IMR-90 (cell line): ENCODE measurements at regions not wholly inside any gene's neighbourhood (a gene's known extent, or its start where the extent isn't known, plus 50 kb on each side); places are given as distances from the start of the nearest gene placed in this dataset.

Experiments
- BHLHE40 ChIP-seq: fragments of 150-350 bp; IDR thresholded peaks from 2 replicates; pipeline ENCODE4 v1.6.1; 2016; ENCODE audit warnings: mild to moderate bottlenecking, low read depth, low read length
- CEBPB ChIP-seq: IDR thresholded peaks from 2 replicates; pipeline ENCODE4 v1.6.1; 2012; ENCODE audit warnings: low read depth, low read length, improper control_type of control experiment
- CHD1 ChIP-seq: IDR thresholded peaks from 2 replicates; pipeline ENCODE4 v1.6.1; 2012; ENCODE audit warnings: low read depth, low read length, improper control_type of control experiment
- MAFK ChIP-seq: IDR thresholded peaks from 2 replicates; pipeline ENCODE4 v1.6.1; 2012; ENCODE audit warnings: low read depth, low read length, improper control_type of control experiment
- MAZ ChIP-seq: IDR thresholded peaks from 2 replicates; pipeline ENCODE4 v1.6.1; 2012; ENCODE audit warnings: low read depth, mild to moderate bottlenecking, low read length, improper control_type of control experiment, moderate library complexity, borderline replicate concordance
- MXI1 ChIP-seq: IDR thresholded peaks from 2 replicates; pipeline ENCODE4 v1.6.1; 2012; ENCODE audit warnings: low read depth, mild to moderate bottlenecking, low read length, moderate library complexity, borderline replicate concordance
- POLR2A ChIP-seq: IDR thresholded peaks from 2 replicates; pipeline ENCODE4 v1.6.1; 2012; ENCODE audit warnings: mild to moderate bottlenecking, low read depth, low read length
- RAD21 ChIP-seq: IDR thresholded peaks from 2 replicates; pipeline ENCODE4 v1.6.1; 2012; ENCODE audit warnings: low read length, improper control_type of control experiment
- RCOR1 ChIP-seq: IDR thresholded peaks from 2 replicates; pipeline ENCODE4 v1.6.1; 2012; ENCODE audit warnings: mild to moderate bottlenecking, low read length, improper control_type of control experiment; ENCODE audit not compliant: insufficient replicate concordance
- SMC3 ChIP-seq: fragments of 150-350 bp; IDR thresholded peaks from 2 replicates; pipeline ENCODE4 v1.6.1; 2016; ENCODE audit warnings: low read depth, mild to moderate bottlenecking, antibody characterized with exemption, low read length, moderate library complexity
- TF ChIP-seq, protein P1 (sequence below): conservative IDR thresholded peaks from 2 replicates; pipeline ENCODE4 v1.5.1; 2012; ENCODE audit warnings: mild to moderate bottlenecking, low read depth, low read length, improper control_type of control experiment
- TF ChIP-seq, protein P2 (sequence below): fragments of 150-350 bp; IDR thresholded peaks from 2 replicates; pipeline ENCODE4 v1.6.1; 2017; ENCODE audit warnings: mild to moderate bottlenecking, antibody characterized with exemption, low read length, low read depth
- TF ChIP-seq, protein P3 (sequence below): fragments of 150-350 bp; IDR thresholded peaks from 2 replicates; pipeline ENCODE4 v1.6.1; 2016; ENCODE audit warnings: low read depth, mild to moderate bottlenecking, low read length, moderate library complexity, borderline replicate concordance

DNA sequence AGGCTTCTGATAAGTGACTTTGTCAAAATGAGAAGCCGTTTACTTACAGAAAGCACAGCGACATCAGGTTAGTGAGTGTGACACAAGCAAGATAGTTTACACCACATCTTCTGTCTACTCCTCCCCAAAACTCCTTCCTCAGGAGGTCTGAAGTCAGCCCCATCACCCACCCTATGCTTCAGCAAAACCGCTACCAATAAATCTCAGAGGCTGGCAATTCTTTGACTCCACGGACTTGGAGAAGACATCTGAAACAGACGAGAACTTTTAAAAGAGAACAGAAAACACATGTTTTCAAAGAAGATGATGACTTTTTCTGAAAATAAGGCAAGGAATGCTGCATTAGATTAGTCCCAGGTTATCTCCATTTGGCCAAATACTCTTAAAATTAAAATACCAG lies 261.1 kb downstream of the TBC1D4 start:
- TF ChIP-seq, protein P1, sequence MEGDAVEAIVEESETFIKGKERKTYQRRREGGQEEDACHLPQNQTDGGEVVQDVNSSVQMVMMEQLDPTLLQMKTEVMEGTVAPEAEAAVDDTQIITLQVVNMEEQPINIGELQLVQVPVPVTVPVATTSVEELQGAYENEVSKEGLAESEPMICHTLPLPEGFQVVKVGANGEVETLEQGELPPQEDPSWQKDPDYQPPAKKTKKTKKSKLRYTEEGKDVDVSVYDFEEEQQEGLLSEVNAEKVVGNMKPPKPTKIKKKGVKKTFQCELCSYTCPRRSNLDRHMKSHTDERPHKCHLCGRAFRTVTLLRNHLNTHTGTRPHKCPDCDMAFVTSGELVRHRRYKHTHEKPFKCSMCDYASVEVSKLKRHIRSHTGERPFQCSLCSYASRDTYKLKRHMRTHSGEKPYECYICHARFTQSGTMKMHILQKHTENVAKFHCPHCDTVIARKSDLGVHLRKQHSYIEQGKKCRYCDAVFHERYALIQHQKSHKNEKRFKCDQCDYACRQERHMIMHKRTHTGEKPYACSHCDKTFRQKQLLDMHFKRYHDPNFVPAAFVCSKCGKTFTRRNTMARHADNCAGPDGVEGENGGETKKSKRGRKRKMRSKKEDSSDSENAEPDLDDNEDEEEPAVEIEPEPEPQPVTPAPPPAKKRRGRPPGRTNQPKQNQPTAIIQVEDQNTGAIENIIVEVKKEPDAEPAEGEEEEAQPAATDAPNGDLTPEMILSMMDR, result no peak
- TF ChIP-seq RAD21 (no peak), RCOR1 (no peak), BHLHE40 (no peak), MAFK (no peak), CEBPB (no peak), SMC3 (no peak), POLR2A (no peak), CHD1 (no peak), MAZ (no peak), MXI1 (no peak)
- TF ChIP-seq, protein P2, sequence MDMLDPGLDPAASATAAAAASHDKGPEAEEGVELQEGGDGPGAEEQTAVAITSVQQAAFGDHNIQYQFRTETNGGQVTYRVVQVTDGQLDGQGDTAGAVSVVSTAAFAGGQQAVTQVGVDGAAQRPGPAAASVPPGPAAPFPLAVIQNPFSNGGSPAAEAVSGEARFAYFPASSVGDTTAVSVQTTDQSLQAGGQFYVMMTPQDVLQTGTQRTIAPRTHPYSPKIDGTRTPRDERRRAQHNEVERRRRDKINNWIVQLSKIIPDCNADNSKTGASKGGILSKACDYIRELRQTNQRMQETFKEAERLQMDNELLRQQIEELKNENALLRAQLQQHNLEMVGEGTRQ, result no peak
- TF ChIP-seq, protein P3, sequence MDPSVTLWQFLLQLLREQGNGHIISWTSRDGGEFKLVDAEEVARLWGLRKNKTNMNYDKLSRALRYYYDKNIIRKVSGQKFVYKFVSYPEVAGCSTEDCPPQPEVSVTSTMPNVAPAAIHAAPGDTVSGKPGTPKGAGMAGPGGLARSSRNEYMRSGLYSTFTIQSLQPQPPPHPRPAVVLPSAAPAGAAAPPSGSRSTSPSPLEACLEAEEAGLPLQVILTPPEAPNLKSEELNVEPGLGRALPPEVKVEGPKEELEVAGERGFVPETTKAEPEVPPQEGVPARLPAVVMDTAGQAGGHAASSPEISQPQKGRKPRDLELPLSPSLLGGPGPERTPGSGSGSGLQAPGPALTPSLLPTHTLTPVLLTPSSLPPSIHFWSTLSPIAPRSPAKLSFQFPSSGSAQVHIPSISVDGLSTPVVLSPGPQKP, result no peak
